Thyroid gland (tissue), 4 donors: ENCODE measurements at regions not wholly inside any gene's neighbourhood (a gene's known extent, or its start where the extent isn't known, plus 50 kb on each side); places are given as distances from the start of the nearest gene placed in this dataset.

Experiments
- DNase-seq, 2 donors: peaks; one replicate each; pipeline ENCODE4 v3.0.0-alpha.2; 2019
- H3K27ac ChIP-seq, 3 donors: fragments of 200-600 bp; sonication (generic); 1 replicate in 2 of 3; 2 replicates in 1 of 3; pipeline ENCODE4 v1.5.1; 2016 to 2019; ENCODE audit warnings: mild to moderate bottlenecking in 1 of 3, moderate library complexity in 1 of 3
- H3K27me3 ChIP-seq: fragments of 200-600 bp; sonication (generic); one replicate; pipeline ENCODE4 v1.5.1; 2019
- H3K36me3 ChIP-seq, 2 donors: fragments of 200-600 bp; sonication (generic); one replicate each; pipeline ENCODE4 v1.5.1; 2016 to 2019
- H3K4me1 ChIP-seq, 2 donors: fragments of 200-600 bp; sonication (generic); one replicate each; pipeline ENCODE4 v1.5.1; 2017 to 2019
- H3K4me3 ChIP-seq, 3 donors: fragments of 200-600 bp; sonication (generic); replicated peaks in 1 of 3; 1 replicate in 2 of 3; 2 replicates in 1 of 3; pipeline ENCODE4 v1.5.1; 2016; ENCODE audit warnings: mild to moderate bottlenecking in 1 of 3
- H3K9me3 ChIP-seq: fragments of 200-600 bp; sonication (generic); one replicate; pipeline ENCODE4 v1.5.1; 2017
- CTCF ChIP-seq, 6 experiments: fragments of 200-600 bp in 3 of 6; fragments of 450-650 bp in 3 of 6; sonication (generic) in 3 of 6; IDR thresholded peaks; one replicate each; pipeline ENCODE4 v1.5.1; 2016 to 2019; ENCODE audit warnings: antibody characterized with exemption in 6 of 6, mild to moderate bottlenecking in 2 of 6, inconsistent platforms in 1 of 6, moderate library complexity in 1 of 6
- POLR2A ChIP-seq, 2 donors: fragments of 450-650 bp; IDR thresholded peaks; one replicate each; pipeline ENCODE4 v1.6.1; 2017; ENCODE audit warnings: antibody characterized with exemption in 2 of 2, mild to moderate bottlenecking in 2 of 2, moderate library complexity in 1 of 2
- WGBS, 2 donors: methylation state at CpG; one replicate each; pipeline ENCODE4 v1.1.5; 2017; 5-methylcytosine and 5-hydroxymethylcytosine counted together
- intact Hi-C: fragments of 100-400 bp; cut with DNase I; formaldehyde crosslinking; loops from one replicate; pipeline ENCODE4 v1.15.1; 2023

GRCh38 chr6:166689687-166690086, 62.6 kb upstream of the RPS6KA2 start:
- Histone ChIP-seq H3K9me3 (no peaks in the 10 kb centered on the region), H3K27me3 (no peaks in the 10 kb centered on the region), H3K27ac (no peak overlapping the region), H3K4me1 (no peaks in the 10 kb centered on the region), H3K36me3 (no peaks in the 10 kb centered on the region), H3K4me3 (no peak overlapping the region)
- no peak for DNase-seq
- intact Hi-C loops = no loop called here
- TF ChIP-seq POLR2A (IDR thresholded peaks at IDR 0.05) (no peak), CTCF (IDR thresholded peaks at IDR 0.05) (no peak)
- 85 to 88% methylated on average over 4 to 8 of the region's 8 CpGs for WGBS, 2 donors

GRCh38 chr6:166688901-166689300, 61.9 kb upstream of the RPS6KA2 start:
- TF ChIP-seq CTCF (IDR thresholded peaks at IDR 0.05) (no peak), POLR2A (IDR thresholded peaks at IDR 0.05) (no peak)
- Histone ChIP-seq H3K27me3 (no peaks in the 10 kb centered on the region), H3K27ac (no peak overlapping the region), H3K36me3 (no peaks in the 10 kb centered on the region), H3K4me1 (no peaks in the 10 kb centered on the region), H3K9me3 (no peaks in the 10 kb centered on the region), H3K4me3 (no peak overlapping the region)
- WGBS, 2 donors = 92% methylated on average over 9 of the region's 9 CpGs
- intact Hi-C loops = no loop called here
- DNase-seq = no peak

GRCh38 chr6:166687879-166688205, 60.8 kb upstream of the RPS6KA2 start:
- Histone ChIP-seq H3K36me3 (no peaks in the 10 kb centered on the region), H3K4me1 (no peaks in the 10 kb centered on the region), H3K4me3 (no peak overlapping the region), H3K27ac (no peak overlapping the region), H3K9me3 (no peaks in the 10 kb centered on the region), H3K27me3 (no peaks in the 10 kb centered on the region)
- intact Hi-C loops = no loop called here
- no peak for DNase-seq
- WGBS, 2 donors = 50 to 66% methylated on average over 6 of the region's 6 CpGs
- no peak for TF ChIP-seq CTCF (IDR thresholded peaks at IDR 0.05)
- TF ChIP-seq POLR2A (IDR thresholded peaks at IDR 0.05) = no peak

- intact Hi-C loops = no loop called here
- 87 to 90% methylated on average over 17 to 21 of the region's 21 CpGs for WGBS, 2 donors
- TF ChIP-seq POLR2A (IDR thresholded peaks at IDR 0.05) = no peak
- no peak for TF ChIP-seq CTCF (IDR thresholded peaks at IDR 0.05)
Measured at GRCh38 chr6:166687070-166687878, 60.2 kb upstream of the RPS6KA2 start.

GRCh38 chr6:166686317-166686716, 59.3 kb upstream of the RPS6KA2 start:
- Histone ChIP-seq H3K36me3 (no peaks in the 10 kb centered on the region), H3K27me3 (no peaks in the 10 kb centered on the region), H3K4me1 (no peaks in the 10 kb centered on the region), H3K9me3 (no peaks in the 10 kb centered on the region), H3K27ac (no peak overlapping the region), H3K4me3 (no peak overlapping the region)
- 88 to 97% methylated on average over 2 of the region's 2 CpGs for WGBS, 2 donors
- no peak for TF ChIP-seq POLR2A (IDR thresholded peaks at IDR 0.05)
- no peak for TF ChIP-seq CTCF (IDR thresholded peaks at IDR 0.05)
- no peak for DNase-seq
- intact Hi-C loops = no loop called here

More at GRCh38 chr6:166687070-166687878, 60.2 kb upstream of the RPS6KA2 start:
- no peaks in the 10 kb centered on the region for H3K27me3 ChIP-seq
- no peak overlapping the region for H3K27ac ChIP-seq
- no peaks in the 10 kb centered on the region for H3K9me3 ChIP-seq
- H3K4me1 ChIP-seq = no peaks in the 10 kb centered on the region
- H3K36me3 ChIP-seq = no peaks in the 10 kb centered on the region
- H3K4me3 ChIP-seq = no peak overlapping the region
- no peak for DNase-seq
